GM23248 (cell line): ENCODE measurements at regions not wholly inside any gene's neighbourhood (a gene's known extent, or its start where the extent isn't known, plus 50 kb on each side); places are given as distances from the start of the nearest gene placed in this dataset.

Experiments
- EZH2 ChIP-seq: fragments of 200-600 bp; sonication (generic); IDR thresholded peaks from 2 replicates; pipeline ENCODE4 v1.6.1; 2018; ENCODE audit warnings: antibody characterized with exemption, mild to moderate bottlenecking; ENCODE audit not compliant: insufficient read depth, poor library complexity, severe bottlenecking
- EZH2phosphoT487 ChIP-seq: fragments of 200-600 bp; sonication (generic); IDR thresholded peaks from 2 replicates; pipeline ENCODE4 v1.6.1; 2018; ENCODE audit warnings: antibody characterized with exemption, moderate library complexity, mild to moderate bottlenecking, low read depth; ENCODE audit not compliant: insufficient read depth

- TF ChIP-seq EZH2 (no peak), EZH2phosphoT487 (no peak)
Observed at GRCh38 chr11:21866781-21867180, 326.1 kb upstream of the ANO5 start.
